CD4-positive, alpha-beta T cell (primary cell): ENCODE measurements at regions not wholly inside any gene's neighbourhood (a gene's known extent, or its start where the extent isn't known, plus 50 kb on each side); places are given as distances from the start of the nearest gene placed in this dataset.

ENCODE experiments used
- ATAC-seq: fragments of 200-7000 bp; cut with Tn5 transposase; one replicate; pipeline ENCODE4 v1.10.0; 2022; ENCODE audit warnings: mild to moderate bottlenecking; ENCODE audit not compliant: poor library complexity
- CTCF ChIA-PET: fragments of 350-600 bp; sonication (Branson Sonifier 250); formaldehyde crosslinking; loops from one replicate; lab custom pipeline; 2021; ENCODE audit warnings: antibody characterized with exemption, inconsistent platforms; lab: Charles Lee
- POLR2A ChIA-PET: fragments of 350-600 bp; sonication (Branson Sonifier 250); formaldehyde crosslinking; loops from one replicate; lab custom pipeline; 2021; ENCODE audit warnings: antibody characterized with exemption, inconsistent platforms; lab: Charles Lee
- DNase-seq, 14 experiments: peaks; one replicate each; pipeline ENCODE4 v3.0.0-alpha.2; 2013 to 2020; ENCODE audit warnings: mixed read lengths in 2 of 14
- H3K27ac ChIP-seq, 2 donors: one replicate each; pipeline versions ENCODE4 v1.5.1 to v1.7.0; 2013; ENCODE audit warnings: low read length in 2 of 2, low read depth in 1 of 2, mild to moderate bottlenecking in 1 of 2
- H3K27me3 ChIP-seq, 2 experiments: 1 replicate in 1 of 2; 2 replicates in 1 of 2; pipeline versions ENCODE4 v1.6.1 to v1.7.0; 2013; ENCODE audit warnings: low read length in 2 of 2, control low read depth in 1 of 2, mild to moderate bottlenecking in 1 of 2, moderate library complexity in 1 of 2; ENCODE audit not compliant: insufficient read depth in 2 of 2, control insufficient read depth in 1 of 2
- H3K36me3 ChIP-seq: one replicate; pipeline ENCODE4 v1.6.1; 2013; ENCODE audit warnings: low read length, control low read depth; ENCODE audit not compliant: insufficient read depth
- H3K4me1 ChIP-seq: one replicate; pipeline ENCODE4 v1.6.1; 2013; ENCODE audit warnings: low read length, control low read depth; ENCODE audit not compliant: insufficient read depth
- H3K4me3 ChIP-seq: one replicate; pipeline ENCODE4 v1.5.1; 2013; ENCODE audit warnings: mild to moderate bottlenecking, low read length, moderate library complexity
- H3K9me3 ChIP-seq, 2 experiments: 1 replicate in 1 of 2; 2 replicates in 1 of 2; pipeline versions ENCODE4 v1.6.1 to v1.7.0; 2013; ENCODE audit warnings: low read length in 2 of 2, mild to moderate bottlenecking in 2 of 2, control low read depth in 1 of 2, moderate library complexity in 1 of 2; ENCODE audit not compliant: control insufficient read depth in 1 of 2, insufficient read depth in 1 of 2
- H3K27ac Mint-ChIP-seq: one replicate; pipeline ENCODE4 v1.8.0; 2020; ENCODE audit warnings: mixed read lengths
- H3K27me3 Mint-ChIP-seq: one replicate; pipeline ENCODE4 v1.8.0; 2021; ENCODE audit warnings: mixed read lengths
- H3K36me3 Mint-ChIP-seq: one replicate; pipeline ENCODE4 v1.8.0; 2021; ENCODE audit warnings: low read depth, mixed read lengths
- H3K4me1 Mint-ChIP-seq: one replicate; pipeline ENCODE4 v1.8.0; 2021; ENCODE audit warnings: low read depth, mixed read lengths
- H3K4me3 Mint-ChIP-seq: one replicate; pipeline ENCODE4 v1.8.0; 2020; ENCODE audit warnings: mild to moderate bottlenecking, mixed read lengths
- H3K9me3 Mint-ChIP-seq: one replicate; pipeline ENCODE4 v1.8.0; 2020; ENCODE audit warnings: mixed read lengths
- intact Hi-C, 2 experiments: fragments of 100-400 bp; cut with DNase I in 1 of 2; cut with micrococcal nuclease in 1 of 2; formaldehyde crosslinking; loops; one replicate each; pipeline versions ENCODE4 v1.15.1 to v1.9.0; 2023 to 2025; cut with DNase I, micrococcal nuclease
- TF ChIP-seq, protein P1 (sequence below): fragments of 200-600 bp; IDR thresholded peaks from one replicate; pipeline ENCODE4 v1.8.0; 2022; ENCODE audit warnings: antibody characterized with exemption, mild to moderate bottlenecking

DNA sequence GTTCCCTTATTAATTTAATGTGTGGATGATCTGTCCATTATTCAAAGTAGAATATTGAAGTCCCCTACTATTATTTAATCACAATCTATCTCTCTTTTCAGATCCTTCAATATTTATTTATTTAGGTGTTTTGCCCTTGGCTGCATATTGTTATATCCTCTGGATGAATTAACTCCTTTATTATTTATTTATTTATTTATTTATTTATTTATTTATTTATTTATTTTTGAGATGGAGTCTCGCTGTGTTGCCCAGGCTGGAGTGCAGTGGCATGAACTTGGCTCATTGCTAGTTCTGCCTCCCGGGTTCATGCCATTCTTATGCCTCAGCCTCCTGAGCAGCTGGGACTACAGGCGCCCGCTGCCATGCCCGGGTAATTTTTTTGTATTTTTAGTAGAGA lies 776.6 kb upstream of the NXPH2 start:
- TF ChIP-seq, protein P1, sequence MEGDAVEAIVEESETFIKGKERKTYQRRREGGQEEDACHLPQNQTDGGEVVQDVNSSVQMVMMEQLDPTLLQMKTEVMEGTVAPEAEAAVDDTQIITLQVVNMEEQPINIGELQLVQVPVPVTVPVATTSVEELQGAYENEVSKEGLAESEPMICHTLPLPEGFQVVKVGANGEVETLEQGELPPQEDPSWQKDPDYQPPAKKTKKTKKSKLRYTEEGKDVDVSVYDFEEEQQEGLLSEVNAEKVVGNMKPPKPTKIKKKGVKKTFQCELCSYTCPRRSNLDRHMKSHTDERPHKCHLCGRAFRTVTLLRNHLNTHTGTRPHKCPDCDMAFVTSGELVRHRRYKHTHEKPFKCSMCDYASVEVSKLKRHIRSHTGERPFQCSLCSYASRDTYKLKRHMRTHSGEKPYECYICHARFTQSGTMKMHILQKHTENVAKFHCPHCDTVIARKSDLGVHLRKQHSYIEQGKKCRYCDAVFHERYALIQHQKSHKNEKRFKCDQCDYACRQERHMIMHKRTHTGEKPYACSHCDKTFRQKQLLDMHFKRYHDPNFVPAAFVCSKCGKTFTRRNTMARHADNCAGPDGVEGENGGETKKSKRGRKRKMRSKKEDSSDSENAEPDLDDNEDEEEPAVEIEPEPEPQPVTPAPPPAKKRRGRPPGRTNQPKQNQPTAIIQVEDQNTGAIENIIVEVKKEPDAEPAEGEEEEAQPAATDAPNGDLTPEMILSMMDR = no peak
- DNase-seq (no peak), ATAC-seq (no peak)
- Histone ChIP-seq H3K9me3 (peaks cover 4 to 7% of the 10 kb centered on the region in 2 experiments), H3K4me3 (no peak overlapping the region), H3K27ac (no peak overlapping the region), H3K36me3 (no peaks in the 10 kb centered on the region), H3K27me3 (no peaks in the 10 kb centered on the region), H3K4me1 (no peaks in the 10 kb centered on the region)
- H3K4me1 Mint-ChIP-seq = no peaks in the 10 kb centered on the region
- ChIA-PET POLR2A (no interaction called here), CTCF (no interaction called here)
- intact Hi-C loops = no loop called here
- peaks cover 15% of the 10 kb centered on the region for H3K9me3 Mint-ChIP-seq
- H3K27ac Mint-ChIP-seq = no peak overlapping the region
- H3K36me3 Mint-ChIP-seq = no peaks in the 10 kb centered on the region
- no peaks in the 10 kb centered on the region for H3K27me3 Mint-ChIP-seq
- H3K4me3 Mint-ChIP-seq = no peak overlapping the region

DNA sequence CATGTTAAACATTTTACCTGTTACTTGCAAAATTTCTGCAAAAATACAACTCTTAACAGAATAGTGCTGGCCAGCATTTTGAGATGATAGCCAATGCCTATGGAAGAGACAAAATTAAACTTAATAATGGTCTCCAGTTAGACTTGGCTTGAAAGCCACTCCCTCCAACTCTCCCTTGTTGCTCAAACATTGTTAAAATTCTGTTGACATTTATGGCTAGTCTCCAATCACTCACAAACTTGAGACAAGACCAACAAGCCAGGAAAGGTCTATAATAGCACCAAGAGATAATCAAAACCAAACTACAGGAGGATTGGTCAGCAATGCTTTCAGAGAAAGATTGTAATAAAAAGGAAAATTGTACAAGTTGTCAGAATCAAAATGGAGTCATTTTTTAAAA lies 770.7 kb upstream of the NXPH2 start:
- no peaks in the 10 kb centered on the region for H3K27me3 ChIP-seq
- no peak overlapping the region for H3K4me3 ChIP-seq
- no peaks in the 10 kb centered on the region for H3K36me3 Mint-ChIP-seq
- TF ChIP-seq, protein P1 = no peak
- ATAC-seq (no peak), DNase-seq (no peak)
- intact Hi-C loops = no loop called here
- no peak overlapping the region for H3K27ac Mint-ChIP-seq
- H3K36me3 ChIP-seq = no peaks in the 10 kb centered on the region
- no peak overlapping the region for H3K27ac ChIP-seq
- H3K4me1 Mint-ChIP-seq = no peaks in the 10 kb centered on the region
- peaks cover 12% of the 10 kb centered on the region for H3K9me3 Mint-ChIP-seq
- H3K4me1 ChIP-seq = no peaks in the 10 kb centered on the region
- H3K9me3 ChIP-seq = no peaks in the 10 kb centered on the region
- H3K4me3 Mint-ChIP-seq = no peak overlapping the region
- H3K27me3 Mint-ChIP-seq = no peaks in the 10 kb centered on the region
- CTCF ChIA-PET = no interaction called here
- POLR2A ChIA-PET = no interaction called here

DNA sequence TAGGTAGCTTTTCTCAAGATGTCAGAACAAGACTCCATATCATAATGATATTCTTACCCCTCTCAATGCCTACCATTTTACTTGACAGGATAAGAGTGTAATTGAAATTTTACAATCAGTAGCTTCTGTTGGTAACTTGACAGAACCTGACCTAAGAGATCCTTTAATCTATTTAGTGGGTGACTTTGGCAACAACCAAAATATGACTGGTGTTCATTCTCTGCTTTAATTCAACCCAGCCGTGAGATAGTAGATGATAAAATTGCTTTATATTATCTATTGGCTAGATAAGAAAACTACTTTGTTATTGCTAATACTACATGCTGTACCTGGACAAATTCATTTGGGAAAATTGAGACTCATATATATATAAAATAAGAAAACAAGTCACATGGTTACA lies 770.2 kb upstream of the NXPH2 start:
- no peak overlapping the region for H3K4me3 ChIP-seq
- H3K27me3 Mint-ChIP-seq = no peaks in the 10 kb centered on the region
- DNase-seq (no peak), ATAC-seq (no peak)
- H3K27ac ChIP-seq = no peak overlapping the region
- H3K4me3 Mint-ChIP-seq = no peak overlapping the region
- no peaks in the 10 kb centered on the region for H3K27me3 ChIP-seq
- ChIA-PET CTCF (no interaction called here), POLR2A (no interaction called here)
- H3K36me3 Mint-ChIP-seq = no peaks in the 10 kb centered on the region
- H3K9me3 Mint-ChIP-seq = peaks cover 12% of the 10 kb centered on the region
- no peaks in the 10 kb centered on the region for H3K9me3 ChIP-seq
- H3K4me1 ChIP-seq = no peaks in the 10 kb centered on the region
- H3K4me1 Mint-ChIP-seq = no peaks in the 10 kb centered on the region
- H3K36me3 ChIP-seq = no peaks in the 10 kb centered on the region
- TF ChIP-seq, protein P1 = no peak
- H3K27ac Mint-ChIP-seq = no peak overlapping the region
- intact Hi-C loops = no loop called here
